ENCODE measurements at regions not wholly inside any gene's neighbourhood (a gene's known extent, or its start where the extent isn't known, plus 50 kb on each side); places are given as distances from the start of the nearest gene placed in this dataset.

DNA sequence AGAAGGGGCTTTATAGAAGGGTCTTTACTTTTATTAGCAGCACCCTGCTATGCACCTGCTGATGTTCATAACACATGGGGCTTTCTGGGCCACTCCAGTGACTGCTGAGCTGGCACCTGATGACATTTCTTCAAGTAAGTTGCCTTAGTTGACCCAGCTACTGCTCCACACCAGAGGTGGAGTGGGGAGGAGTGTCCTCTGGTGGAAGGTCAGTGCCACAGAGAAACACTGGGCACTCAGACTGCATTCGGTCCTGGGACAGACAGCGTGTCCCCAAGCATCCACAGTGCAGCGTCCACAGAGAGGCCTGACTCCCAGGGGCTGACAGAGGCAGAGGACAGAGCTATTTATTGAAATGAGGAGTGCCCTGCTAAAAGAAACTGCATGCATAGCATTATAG is 74.9 kb upstream of the NSMCE3 start:
- Histone ChIP-seq H3K27ac (replicated peaks in 1 of 4) (no peak overlapping the region), H3K36me3 (no peaks in the 10 kb centered on the region), H3K9me3 (no peaks in the 10 kb centered on the region), H3K4me1 (peaks cover 0 to 10% (median 5%) of the 10 kb centered on the region in 4 donors), H3K4me3 (no peak overlapping the region), H3K27me3 (no peaks in the 10 kb centered on the region)
- DNase-seq (ENCODE audit: extremely low spot score): no peak
- intact Hi-C loops (cut with DNase I): no loop called here
- TF ChIP-seq, protein P1, sequence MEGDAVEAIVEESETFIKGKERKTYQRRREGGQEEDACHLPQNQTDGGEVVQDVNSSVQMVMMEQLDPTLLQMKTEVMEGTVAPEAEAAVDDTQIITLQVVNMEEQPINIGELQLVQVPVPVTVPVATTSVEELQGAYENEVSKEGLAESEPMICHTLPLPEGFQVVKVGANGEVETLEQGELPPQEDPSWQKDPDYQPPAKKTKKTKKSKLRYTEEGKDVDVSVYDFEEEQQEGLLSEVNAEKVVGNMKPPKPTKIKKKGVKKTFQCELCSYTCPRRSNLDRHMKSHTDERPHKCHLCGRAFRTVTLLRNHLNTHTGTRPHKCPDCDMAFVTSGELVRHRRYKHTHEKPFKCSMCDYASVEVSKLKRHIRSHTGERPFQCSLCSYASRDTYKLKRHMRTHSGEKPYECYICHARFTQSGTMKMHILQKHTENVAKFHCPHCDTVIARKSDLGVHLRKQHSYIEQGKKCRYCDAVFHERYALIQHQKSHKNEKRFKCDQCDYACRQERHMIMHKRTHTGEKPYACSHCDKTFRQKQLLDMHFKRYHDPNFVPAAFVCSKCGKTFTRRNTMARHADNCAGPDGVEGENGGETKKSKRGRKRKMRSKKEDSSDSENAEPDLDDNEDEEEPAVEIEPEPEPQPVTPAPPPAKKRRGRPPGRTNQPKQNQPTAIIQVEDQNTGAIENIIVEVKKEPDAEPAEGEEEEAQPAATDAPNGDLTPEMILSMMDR (IDR thresholded peaks at IDR 0.05): no peak
- no peak for TF ChIP-seq POLR2A (IDR thresholded peaks at IDR 0.05; ENCODE audit: low read depth)
- no peak for TF ChIP-seq EP300 (IDR thresholded peaks at IDR 0.05)
- no peak for TF ChIP-seq POLR2AphosphoS5 (IDR thresholded peaks at IDR 0.05)
- WGBS: 93% methylated on average over 3 of the region's 3 CpGs

DNA sequence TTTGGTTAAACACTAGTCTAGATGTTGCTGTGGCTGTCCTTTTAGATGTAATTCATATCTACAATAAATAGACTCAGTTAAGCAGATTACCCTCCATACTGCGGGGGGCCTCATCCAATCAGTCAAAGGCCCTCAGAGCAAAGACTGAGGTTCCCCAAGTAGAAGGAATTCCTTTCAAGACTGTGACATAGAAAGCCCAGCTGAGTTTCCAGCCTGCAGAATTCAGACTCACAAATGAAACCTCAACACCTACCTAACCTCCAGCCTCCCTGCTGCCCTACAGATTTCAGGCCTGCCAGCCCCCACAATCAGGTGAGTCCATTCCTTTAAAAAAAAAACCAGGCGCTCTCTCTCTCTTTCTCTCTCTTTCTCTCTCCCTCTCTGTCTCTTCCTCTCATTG is 73.6 kb upstream of the NSMCE3 start:
- Histone ChIP-seq H3K4me1 (peaks cover 0 to 6% (median 4%) of the 10 kb centered on the region in 4 donors), H3K36me3 (no peaks in the 10 kb centered on the region), H3K27me3 (no peaks in the 10 kb centered on the region), H3K27ac (replicated peaks in 1 of 4) (no peak overlapping the region), H3K9me3 (no peaks in the 10 kb centered on the region), H3K4me3 (no peak overlapping the region)
- intact Hi-C loops (cut with DNase I): no loop called here
- peak; percentile 37 for DNase-seq (ENCODE audit: extremely low spot score)
- 87% methylated on average over 2 of the region's 2 CpGs for WGBS
- no peak for TF ChIP-seq EP300 (IDR thresholded peaks at IDR 0.05)
- TF ChIP-seq POLR2A (IDR thresholded peaks at IDR 0.05; ENCODE audit: low read depth): no peak
- no peak for TF ChIP-seq POLR2AphosphoS5 (IDR thresholded peaks at IDR 0.05)
- TF ChIP-seq, protein P1 (IDR thresholded peaks at IDR 0.05): no peak

DNA sequence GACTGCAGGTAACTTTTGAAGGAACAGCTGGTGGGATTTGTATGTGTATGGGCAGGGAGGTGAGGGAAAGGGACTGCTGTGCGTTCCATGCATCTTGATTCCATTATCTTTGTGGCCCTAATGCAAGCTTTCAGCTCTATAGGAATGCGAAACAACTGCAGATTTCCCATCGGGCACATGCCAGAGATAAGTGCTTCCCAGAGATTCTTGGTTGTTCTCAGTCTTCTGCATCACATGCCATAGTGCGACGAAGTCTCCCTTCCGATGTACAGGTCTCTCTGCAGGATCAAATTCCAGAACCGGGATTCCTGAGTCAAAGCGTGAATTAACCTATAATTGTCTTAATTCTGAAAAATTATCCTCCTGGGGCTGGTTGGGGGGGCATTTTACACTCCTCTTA is 72.6 kb upstream of the NSMCE3 start:
- Histone ChIP-seq H3K4me3 (no peak overlapping the region), H3K27ac (replicated peaks in 1 of 4) (no peak overlapping the region), H3K4me1 (no peaks in the 10 kb centered on the region), H3K27me3 (no peaks in the 10 kb centered on the region), H3K9me3 (no peaks in the 10 kb centered on the region), H3K36me3 (no peaks in the 10 kb centered on the region)
- TF ChIP-seq, protein P1 (IDR thresholded peaks at IDR 0.05): no peak
- TF ChIP-seq POLR2A (IDR thresholded peaks at IDR 0.05; ENCODE audit: low read depth) (no peak), POLR2AphosphoS5 (IDR thresholded peaks at IDR 0.05) (no peak), EP300 (IDR thresholded peaks at IDR 0.05) (no peak)
- DNase-seq (ENCODE audit: extremely low spot score): no peak
- intact Hi-C loops (cut with DNase I): no loop called here
- 91% methylated on average over 8 of the region's 8 CpGs for WGBS

DNA sequence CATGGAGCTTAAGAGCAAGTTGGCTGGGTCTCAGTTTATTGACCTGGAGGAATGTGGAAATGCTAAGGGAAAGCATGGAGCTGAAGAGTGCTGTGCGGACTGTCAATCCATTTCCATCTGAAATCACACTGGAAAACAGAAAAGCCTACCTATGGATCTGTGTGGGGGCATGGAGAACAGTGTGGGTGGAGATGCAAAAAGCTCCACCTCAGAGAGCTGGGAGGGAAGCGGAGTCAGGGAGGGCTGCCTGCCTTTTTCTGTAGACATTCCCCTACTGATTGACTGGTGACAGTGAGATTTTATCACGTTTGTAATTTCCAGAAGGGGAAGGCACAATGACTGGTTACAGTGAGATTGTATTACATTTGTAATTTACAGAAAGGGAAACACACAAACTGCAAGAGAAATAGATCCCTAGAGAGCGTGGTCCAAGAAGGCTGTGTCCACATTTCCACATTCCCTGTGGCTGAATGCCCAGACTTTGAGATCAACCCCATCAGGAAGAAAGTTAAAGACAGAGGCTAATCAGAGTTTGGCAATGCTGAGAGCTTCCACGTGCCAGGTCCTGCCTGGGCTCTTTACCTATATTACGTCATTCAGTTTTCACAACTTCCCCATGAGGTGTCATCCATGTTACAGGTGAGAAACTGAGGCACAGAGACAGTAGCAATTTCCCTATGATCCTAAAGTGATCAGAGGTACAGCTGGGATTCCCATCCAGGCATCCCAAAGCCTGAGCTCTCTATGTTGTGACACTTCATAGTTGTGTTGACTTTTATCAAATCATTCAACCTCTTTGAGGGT is 67.7 kb upstream of the NSMCE3 start:
- TF ChIP-seq, protein P1 (IDR thresholded peaks at IDR 0.05): no peak
- TF ChIP-seq POLR2AphosphoS5 (IDR thresholded peaks at IDR 0.05): no peak
- no peak for TF ChIP-seq EP300 (IDR thresholded peaks at IDR 0.05)
- no peak for TF ChIP-seq POLR2A (IDR thresholded peaks at IDR 0.05; ENCODE audit: low read depth)
- Histone ChIP-seq H3K27me3 (no peaks in the 10 kb centered on the region), H3K4me1 (no peaks in the 10 kb centered on the region), H3K9me3 (no peaks in the 10 kb centered on the region), H3K27ac (replicated peaks in 1 of 4) (no peak overlapping the region), H3K4me3 (no peak overlapping the region), H3K36me3 (no peaks in the 10 kb centered on the region)
- intact Hi-C loops (cut with DNase I): no loop called here
- WGBS: 55% methylated on average over 6 of the region's 6 CpGs
- DNase-seq (ENCODE audit: extremely low spot score): peak; percentile 60
